Stimulated activated CD4-positive, alpha-beta T cell treated with anti-CD3 and anti-CD28 coated beads, TNF-alpha, amount 100 ng/mL, for 24 hours (primary cell): ENCODE measurements at regions not wholly inside any gene's neighbourhood (a gene's known extent, or its start where the extent isn't known, plus 50 kb on each side); places are given as distances from the start of the nearest gene placed in this dataset.
"Not testable (repeated sequence)": the region's sequence is repeated elsewhere in the genome, so short reads cannot be mapped to it uniquely, and the experiment has no call there.

Source experiments
- DNase-seq, 3 experiments: peaks; one replicate each; pipeline ENCODE4 v3.0.0-alpha.2; 2020; ENCODE audit warnings: low read depth in 3 of 3

- DNase-seq: not testable (repeated sequence)
Measured at GRCh38 chr9:41367301-41367700, 178.2 kb upstream of the ZNG1F start.

DNA sequence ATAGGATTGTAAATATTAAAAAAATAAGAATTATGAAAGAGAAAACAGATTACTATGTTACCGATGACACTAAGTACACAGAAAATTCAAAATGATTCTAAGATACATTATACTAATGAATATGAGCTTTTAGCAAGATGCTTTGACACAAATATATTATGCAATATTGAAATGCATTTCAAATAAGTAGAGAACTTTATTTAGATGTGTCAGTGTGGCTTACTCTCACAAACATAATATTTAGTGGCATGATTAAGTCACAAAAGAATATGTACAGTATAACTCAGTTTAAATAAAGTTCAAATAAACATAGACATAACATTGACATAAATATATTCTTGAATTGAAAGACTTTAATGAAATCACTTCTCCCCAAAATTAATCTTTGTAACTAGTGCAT is 172.7 kb upstream of the ZNG1F start:
- not testable (repeated sequence) for DNase-seq

- DNase-seq: not testable (repeated sequence)
Measured at GRCh38 chr9:41359116-41359515, 170.0 kb upstream of the ZNG1F start.

DNA sequence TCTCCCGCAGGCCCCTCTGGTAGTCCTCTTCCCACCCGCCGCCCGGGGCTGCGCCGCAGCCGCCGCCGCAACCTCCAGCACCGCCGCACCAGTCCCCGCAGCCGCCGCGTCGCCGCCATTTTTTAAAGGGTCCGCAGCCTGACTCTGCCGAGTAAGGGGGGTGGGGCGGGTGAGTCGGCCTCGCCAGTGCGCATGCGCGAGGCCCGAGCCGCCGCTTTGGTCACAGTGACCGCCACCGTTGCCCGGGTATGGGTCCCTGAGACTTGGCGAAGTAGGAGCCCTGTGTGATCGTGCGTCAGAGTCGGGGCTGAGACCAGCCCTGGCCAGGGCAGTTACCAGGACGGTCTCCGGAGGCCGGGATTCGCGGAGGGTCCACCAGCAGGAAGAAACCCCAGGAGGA is 169.6 kb upstream of the ZNG1F start:
- peak; percentile 67 to 81 (median 70) for DNase-seq

DNA sequence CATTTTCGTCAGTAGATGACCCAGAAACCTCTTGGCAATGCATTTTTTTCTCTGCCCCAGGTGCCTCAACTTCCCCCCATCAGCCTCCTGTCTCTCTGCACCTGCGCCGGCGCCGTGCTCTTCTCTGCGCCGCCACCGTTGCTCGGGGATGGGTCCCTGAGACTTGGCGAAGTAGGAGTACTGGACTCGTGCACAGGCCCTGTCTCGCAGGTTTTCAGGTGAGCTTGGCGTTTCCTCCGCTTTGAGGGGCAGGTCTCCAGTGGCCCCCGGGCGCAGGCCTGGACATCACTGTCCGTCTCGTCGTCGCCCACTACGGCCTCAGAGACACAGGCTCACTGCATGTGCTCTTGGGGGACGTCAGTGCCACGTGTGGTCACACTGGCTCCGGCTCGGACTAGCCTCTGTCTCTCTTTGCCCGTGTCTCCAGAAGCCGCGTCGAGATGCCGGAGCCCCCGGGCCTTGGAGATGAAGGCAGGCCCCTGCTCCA is 168.8 kb upstream of the ZNG1F start:
- not testable (repeated sequence) for DNase-seq

DNA sequence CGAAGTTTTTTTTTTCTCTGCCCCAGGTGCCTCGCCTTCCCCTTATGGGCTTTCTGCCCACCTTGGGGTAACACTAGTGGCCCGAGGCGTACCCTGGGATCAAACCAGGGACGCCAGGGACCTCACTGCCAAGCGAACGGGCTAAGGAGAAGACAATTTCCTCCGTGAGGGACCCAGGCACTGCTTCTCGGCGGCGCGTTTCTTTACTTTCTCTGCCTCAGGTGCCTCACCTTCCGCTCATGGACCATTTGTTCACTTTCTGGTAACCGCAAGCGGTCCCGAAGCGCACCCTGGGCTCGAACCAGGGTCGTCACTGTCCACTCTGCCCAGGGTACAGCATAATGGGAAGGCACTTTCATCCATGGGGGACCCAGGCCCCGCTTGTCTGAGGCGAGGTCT is 168.2 kb upstream of the ZNG1F start:
- DNase-seq: not testable (repeated sequence)

GRCh38 chr9:41356588-41357349 is 167.7 kb upstream of the ZNG1F start:
- peak; percentile 71 to 88 (median 74) for DNase-seq

DNA sequence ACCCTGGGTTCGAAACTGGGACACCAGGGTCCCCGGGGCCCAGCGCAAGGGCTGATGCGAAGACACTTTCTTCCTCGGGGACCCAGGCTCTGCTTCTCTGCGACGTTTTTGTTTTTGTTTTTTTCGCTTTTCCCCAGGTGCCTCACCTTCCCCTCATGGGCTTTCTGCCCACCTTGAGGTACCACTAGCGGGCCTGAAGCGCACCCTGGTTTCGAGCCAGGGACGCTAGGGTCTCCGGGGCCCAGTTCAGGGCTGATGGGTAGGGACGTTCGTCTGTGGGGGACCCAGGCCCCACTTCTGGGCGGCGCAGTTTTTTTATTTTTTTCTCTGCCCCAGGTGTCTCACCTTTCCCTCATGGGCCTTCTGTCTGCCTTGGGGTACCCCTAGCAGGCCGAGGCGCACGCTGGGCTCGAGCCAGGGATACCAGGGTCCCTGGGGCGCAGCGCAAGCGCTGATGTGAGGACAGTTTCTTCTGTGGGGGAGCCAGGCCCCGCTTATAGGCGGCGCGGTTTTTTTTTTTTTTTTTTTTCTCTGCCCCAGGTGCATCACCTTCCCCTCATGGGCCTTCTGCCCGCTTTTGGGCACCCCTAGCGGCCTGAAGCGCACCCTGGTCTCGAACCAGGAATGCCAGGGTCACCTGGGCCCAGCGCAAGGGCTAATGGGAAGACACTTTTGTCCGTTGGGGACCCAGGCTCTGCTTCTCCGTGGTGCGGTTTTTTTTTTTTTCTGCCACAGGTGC is 166.8 kb upstream of the ZNG1F start:
- DNase-seq: not testable (repeated sequence)

DNA sequence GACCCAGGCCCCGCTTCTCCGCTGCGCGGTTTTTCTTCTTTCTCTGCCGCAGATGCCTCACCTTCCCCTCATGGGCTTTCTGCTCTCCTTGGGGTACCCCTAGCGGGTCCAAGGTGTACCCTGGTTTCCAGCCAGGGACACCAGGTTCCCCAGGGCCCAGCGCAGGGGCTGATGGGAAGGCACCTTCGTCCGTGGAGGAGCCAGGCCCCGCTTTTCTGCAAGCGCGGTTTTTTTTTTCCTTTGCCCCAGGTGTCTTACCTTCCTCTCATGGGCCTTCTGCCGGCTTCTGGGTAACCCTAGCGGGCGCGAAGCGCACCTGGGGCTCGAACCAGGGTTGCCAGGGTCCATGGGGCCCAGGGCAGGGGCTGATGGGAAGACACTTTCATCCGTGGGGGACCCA is 165.9 kb upstream of the ZNG1F start:
- DNase-seq: not testable (repeated sequence)

GRCh38 chr9:41354060-41354934 is 165.2 kb upstream of the ZNG1F start:
- DNase-seq: not testable (repeated sequence)

DNA sequence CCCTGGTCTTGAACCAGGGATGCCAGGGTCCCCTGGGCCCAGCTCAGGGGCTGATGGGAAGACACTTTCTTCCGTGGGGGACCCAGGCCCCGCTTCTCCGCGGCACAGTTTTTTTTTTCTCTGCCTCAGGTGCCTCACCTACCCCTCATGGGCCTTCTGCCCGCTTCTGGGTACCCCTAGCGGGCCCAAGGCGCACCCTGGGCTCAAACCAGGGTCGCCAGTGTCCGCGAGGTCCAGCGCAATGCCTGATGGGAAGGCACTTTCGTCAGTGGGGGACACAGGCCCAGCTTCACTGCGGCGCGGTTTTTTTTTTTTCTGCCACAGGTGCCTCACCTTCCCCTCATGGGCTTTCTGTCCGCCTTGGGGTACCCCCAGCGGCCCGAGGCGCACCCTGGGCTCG is 163.9 kb upstream of the ZNG1F start:
- DNase-seq: not testable (repeated sequence)

DNA sequence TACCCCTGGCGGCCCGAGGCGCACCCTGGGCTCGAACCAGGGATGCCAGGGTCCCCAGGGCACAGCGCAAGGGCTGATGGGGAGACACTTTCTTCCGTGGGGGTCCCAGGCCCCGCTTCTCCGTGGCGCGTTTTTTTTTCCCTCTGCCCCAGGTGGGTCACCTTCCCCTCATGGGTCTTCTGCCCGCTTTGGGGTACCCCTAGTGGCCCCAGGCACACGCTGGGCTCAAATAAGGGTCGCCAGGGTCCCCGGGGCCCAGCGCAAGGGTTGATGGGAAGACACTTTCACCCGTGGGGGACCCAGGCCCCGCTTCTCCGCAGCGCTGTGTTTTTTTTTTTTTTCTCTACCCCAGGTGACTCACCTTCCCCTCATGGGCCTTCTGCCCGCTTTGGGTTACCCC is 163.3 kb upstream of the ZNG1F start:
- not testable (repeated sequence) for DNase-seq

- DNase-seq: not testable (repeated sequence)
Measured at GRCh38 chr9:41347893-41348292, 158.8 kb upstream of the ZNG1F start.

- not testable (repeated sequence) for DNase-seq
Measured at GRCh38 chr9:41332562-41332961, 143.4 kb upstream of the ZNG1F start.

- DNase-seq: not testable (repeated sequence)
Measured at GRCh38 chr9:41321277-41321676, 132.2 kb upstream of the ZNG1F start.

DNA sequence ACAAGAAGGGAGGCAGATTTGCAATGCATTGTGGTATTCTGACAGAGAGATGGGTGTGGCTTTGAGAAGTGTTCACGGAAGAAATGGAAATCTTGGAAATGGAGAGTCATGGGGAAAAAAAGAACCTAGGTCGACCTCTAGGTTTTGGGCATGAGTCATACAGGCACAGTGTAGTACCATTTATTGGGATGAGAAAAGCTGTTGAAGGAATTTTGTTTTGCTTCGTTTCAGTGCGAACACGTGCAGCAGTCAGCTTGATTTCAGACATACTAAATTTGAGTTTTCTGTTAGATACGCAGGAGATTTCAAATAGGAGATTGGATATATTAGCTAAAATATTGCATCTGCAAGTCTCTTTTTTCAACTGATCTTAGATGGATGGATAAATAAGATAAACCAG is 119.8 kb upstream of the ZNG1F start:
- not testable (repeated sequence) for DNase-seq

GRCh38 chr9:41285744-41286143 is 96.6 kb upstream of the ZNG1F start:
- DNase-seq: not testable (repeated sequence)

DNA sequence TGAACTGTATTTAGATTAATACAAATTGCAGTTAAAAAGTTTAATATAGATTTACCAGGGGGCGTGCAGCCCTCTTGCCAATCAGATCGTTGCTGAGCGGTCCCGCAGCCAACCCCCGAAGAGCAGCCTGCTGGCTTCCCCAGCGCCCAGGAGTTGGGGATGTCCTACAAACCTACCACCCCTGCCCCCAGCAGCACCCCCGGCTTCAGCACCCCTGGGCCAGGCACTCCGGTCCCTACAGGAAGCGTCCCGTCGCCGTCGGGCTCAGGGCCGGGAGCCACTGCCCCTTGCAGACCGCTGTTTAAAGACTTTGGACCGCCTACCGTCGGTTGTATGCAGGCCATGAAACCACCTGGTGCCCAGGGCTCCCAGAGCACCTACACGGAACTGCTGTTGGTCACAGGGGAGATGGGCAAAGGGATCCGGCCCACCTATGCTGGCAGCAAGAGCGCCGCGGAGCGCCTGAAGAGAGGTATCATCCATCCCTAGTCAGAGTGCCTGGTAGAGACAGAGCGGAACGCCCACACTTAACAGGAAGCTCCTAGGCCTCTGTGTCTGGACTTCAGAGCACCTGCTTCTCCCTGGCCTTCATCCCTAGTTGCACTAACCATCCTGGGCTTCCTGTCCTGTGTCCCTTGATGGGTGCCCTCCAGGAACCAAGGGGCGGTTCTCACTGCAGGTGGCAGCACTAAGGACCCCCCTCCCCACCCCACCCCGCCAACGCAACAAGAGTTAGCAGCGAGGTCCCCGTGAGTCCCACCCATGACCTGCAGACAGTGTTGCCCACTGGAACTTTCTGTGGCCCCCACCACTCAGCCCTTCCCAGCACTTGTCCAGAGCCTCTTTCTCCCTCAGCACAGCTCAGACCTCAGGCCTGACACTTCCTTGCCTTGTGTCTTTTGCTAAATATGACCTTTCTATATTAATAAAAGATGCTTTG is 91.5 kb upstream of the ZNG1F start:
- DNase-seq: not testable (repeated sequence)

DNA sequence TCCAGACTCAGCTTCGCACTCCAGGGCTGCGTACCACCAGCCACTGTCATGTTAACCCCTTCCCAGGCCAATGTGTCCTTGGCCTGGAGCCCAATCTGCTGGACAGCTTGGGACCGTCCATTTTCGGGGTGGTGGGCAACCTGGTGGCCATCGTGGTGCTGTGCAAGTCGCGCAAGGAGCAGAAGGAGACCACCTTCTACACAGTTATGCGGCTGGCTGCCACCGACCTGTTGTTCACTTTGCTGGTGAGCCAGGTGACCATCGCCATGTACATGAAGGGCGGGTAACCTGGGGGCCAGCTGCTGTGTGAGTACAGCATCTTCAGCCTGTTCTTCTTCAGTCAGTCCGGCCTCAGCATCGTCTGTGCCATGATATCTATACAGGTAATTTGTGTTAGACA is 90.3 kb upstream of the ZNG1F start:
- not testable (repeated sequence) for DNase-seq

DNA sequence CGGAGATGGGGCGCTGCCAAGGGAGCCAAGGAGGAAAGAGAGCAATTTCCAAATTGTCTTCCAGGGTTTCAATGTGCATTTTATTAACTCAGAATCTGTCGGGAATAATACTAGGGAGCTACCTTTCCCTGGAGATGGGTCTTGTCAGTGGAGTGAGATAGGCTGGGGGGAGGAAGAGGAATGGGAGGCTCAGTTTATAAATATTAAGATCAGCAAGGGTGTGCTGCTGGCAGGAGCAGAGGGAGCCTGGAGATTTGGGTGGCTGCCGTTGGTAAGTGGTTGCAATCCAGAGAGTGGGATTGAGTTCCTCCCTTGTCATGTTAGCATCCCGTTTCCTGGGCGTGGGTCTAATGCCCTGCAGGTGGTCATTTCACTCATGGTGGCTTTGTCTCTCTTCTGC is 89.9 kb upstream of the ZNG1F start:
- DNase-seq: not testable (repeated sequence)
